ENCODE measurements at regions not wholly inside any gene's neighbourhood (a gene's known extent, or its start where the extent isn't known, plus 50 kb on each side); places are given as distances from the start of the nearest gene placed in this dataset.

- H3K4me3 Mint-ChIP-seq: no peak overlapping the region
- H3K27ac Mint-ChIP-seq (ENCODE audit: unreplicated experiment): no peak overlapping the region
- no peak for DNase-seq (ENCODE audit: low read depth, low spot score)
- H3K27me3 Mint-ChIP-seq (ENCODE audit: low read depth): no peaks in the 10 kb centered on the region
- peaks cover 13% of the 10 kb centered on the region for H3K9me3 Mint-ChIP-seq
- no peaks in the 10 kb centered on the region for H3K4me1 Mint-ChIP-seq
- no peak for TF ChIP-seq CTCF (conservative IDR thresholded peaks at IDR 0.05)
- H3K36me3 Mint-ChIP-seq (ENCODE audit: low read depth): peaks cover 8% of the 10 kb centered on the region
These were observed 193.5 kb upstream of the SOX2 start for GRCh38 chr3:181518222-181518621.

- Mint-ChIP-seq H3K27ac (ENCODE audit: unreplicated experiment) (no peak overlapping the region), H3K36me3 (ENCODE audit: low read depth) (peaks cover 35% of the 10 kb centered on the region), H3K27me3 (ENCODE audit: low read depth) (no peaks in the 10 kb centered on the region), H3K9me3 (peaks cover 32% of the 10 kb centered on the region), H3K4me1 (no peaks in the 10 kb centered on the region), H3K4me3 (no peak overlapping the region)
- TF ChIP-seq CTCF (conservative IDR thresholded peaks at IDR 0.05): no peak
- DNase-seq (ENCODE audit: low read depth, low spot score): no peak
These were observed 198.9 kb upstream of the SOX2 start for GRCh38 chr3:181512787-181513186.

- no peaks in the 10 kb centered on the region for H3K4me1 Mint-ChIP-seq
- H3K4me3 Mint-ChIP-seq: no peak overlapping the region
- H3K9me3 Mint-ChIP-seq: peaks cover 32% of the 10 kb centered on the region
These were observed 201.2 kb upstream of the SOX2 start for GRCh38 chr3:181510500-181510899.

GRCh38 chr3:181497358-181497757 lies 214.4 kb upstream of the SOX2 start:
- peaks cover 6% of the 10 kb centered on the region for H3K4me1 Mint-ChIP-seq
- H3K9me3 Mint-ChIP-seq: no peaks in the 10 kb centered on the region
- H3K36me3 Mint-ChIP-seq (ENCODE audit: low read depth): peaks cover 4% of the 10 kb centered on the region
- H3K4me3 Mint-ChIP-seq: no peak overlapping the region
- no peak for TF ChIP-seq CTCF (conservative IDR thresholded peaks at IDR 0.05)
- no peaks in the 10 kb centered on the region for H3K27me3 Mint-ChIP-seq (ENCODE audit: low read depth)
- no peak for DNase-seq (ENCODE audit: low read depth, low spot score)
- H3K27ac Mint-ChIP-seq (ENCODE audit: unreplicated experiment): no peak overlapping the region

More at GRCh38 chr3:181510500-181510899, 201.2 kb upstream of the SOX2 start:
- Mint-ChIP-seq H3K27me3 (ENCODE audit: low read depth) (no peaks in the 10 kb centered on the region), H3K36me3 (ENCODE audit: low read depth) (peaks cover 35% of the 10 kb centered on the region), H3K27ac (ENCODE audit: unreplicated experiment) (no peak overlapping the region)
- no peak for DNase-seq (ENCODE audit: low read depth, low spot score)
- no peak for TF ChIP-seq CTCF (conservative IDR thresholded peaks at IDR 0.05)

- Mint-ChIP-seq H3K9me3 (no peaks in the 10 kb centered on the region), H3K4me1 (peaks cover 10% of the 10 kb centered on the region), H3K27me3 (ENCODE audit: low read depth) (no peaks in the 10 kb centered on the region), H3K27ac (ENCODE audit: unreplicated experiment) (no peak overlapping the region), H3K36me3 (ENCODE audit: low read depth) (no peaks in the 10 kb centered on the region), H3K4me3 (no peak overlapping the region)
- DNase-seq (ENCODE audit: low read depth, low spot score): no peak
- no peak for TF ChIP-seq CTCF (conservative IDR thresholded peaks at IDR 0.05)
These were observed 218.3 kb upstream of the SOX2 start for GRCh38 chr3:181493423-181493822.

GRCh38 chr3:181488536-181488935 lies 223.2 kb upstream of the SOX2 start:
- H3K9me3 Mint-ChIP-seq: no peaks in the 10 kb centered on the region
- peaks cover 13% of the 10 kb centered on the region for H3K4me1 Mint-ChIP-seq
- H3K27ac Mint-ChIP-seq (ENCODE audit: unreplicated experiment): no peak overlapping the region
- no peak overlapping the region for H3K4me3 Mint-ChIP-seq
- H3K27me3 Mint-ChIP-seq (ENCODE audit: low read depth): no peaks in the 10 kb centered on the region
- no peak for TF ChIP-seq CTCF (conservative IDR thresholded peaks at IDR 0.05)
- DNase-seq (ENCODE audit: low read depth, low spot score): no peak
- no peaks in the 10 kb centered on the region for H3K36me3 Mint-ChIP-seq (ENCODE audit: low read depth)

Data from neural crest cell (in vitro differentiated cells).